ENCODE measurements at regions not wholly inside any gene's neighbourhood (a gene's known extent, or its start where the extent isn't known, plus 50 kb on each side); places are given as distances from the start of the nearest gene placed in this dataset.

DNA sequence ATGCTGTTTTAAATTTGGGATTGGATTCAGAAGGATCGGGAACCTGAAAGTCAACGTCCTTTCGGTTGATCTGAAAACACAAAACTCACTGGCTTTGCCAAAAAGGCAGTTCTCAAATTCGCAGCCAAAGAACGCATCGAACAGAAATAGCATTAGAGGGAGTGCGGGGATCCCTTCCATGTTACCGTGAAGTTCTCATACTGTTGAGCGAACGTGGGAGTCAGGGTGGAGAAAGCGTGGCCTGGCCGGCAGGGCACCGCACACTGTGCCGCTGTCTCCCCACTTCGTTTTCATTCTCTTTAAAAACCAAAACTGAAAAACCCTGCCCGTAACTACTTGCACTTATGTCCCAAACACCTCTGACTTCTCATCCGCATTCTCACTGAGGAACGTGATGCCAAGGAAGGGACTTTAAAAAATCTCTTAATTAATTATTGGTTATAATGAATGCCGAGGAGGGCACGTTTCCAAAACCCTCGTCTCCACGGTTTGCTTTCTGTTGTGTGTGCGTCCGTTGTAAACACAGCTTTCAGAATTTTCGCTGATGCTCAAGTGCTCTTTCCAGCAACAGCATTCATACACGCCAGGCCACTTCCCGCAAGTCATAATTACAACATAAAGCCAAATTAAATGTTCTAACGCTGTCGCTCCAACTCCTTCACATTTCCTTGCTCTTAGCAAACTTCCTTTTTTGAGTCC lies 60.9 kb upstream of the TWIST2 start:
- Histone ChIP-seq H3K9ac (ENCODE audit: insufficient read length, low read depth) (peak overlapping the region; percentile 7), H3K36me3 (ENCODE audit: insufficient read depth, insufficient read length, low read length) (no peaks in the 10 kb centered on the region), H3K4me1 (ENCODE audit: insufficient read depth, insufficient read length) (peaks cover 3% of the 10 kb centered on the region), H3K27me3 (ENCODE audit: insufficient read depth, insufficient read length) (peaks cover 2% of the 10 kb centered on the region), H3K9me3 (ENCODE audit: insufficient read depth, low read length) (no peaks in the 10 kb centered on the region; the same call in 1 of the 2 replicates), H3K4me3 (ENCODE audit: insufficient read length, low read depth) (no peak overlapping the region)
- DNase-seq (ENCODE audit: low read depth, low spot score), result no peak
- TF ChIP-seq SUZ12 (IDR thresholded peaks at IDR 0.05; ENCODE audit: extremely low read depth, insufficient read depth, insufficient read length), result no peak
- no peak for TF ChIP-seq YY1 (IDR thresholded peaks at IDR 0.05; ENCODE audit: insufficient read depth, insufficient read length)
- TF ChIP-seq ZNF274 (IDR thresholded peaks at IDR 0.05; ENCODE audit: low read depth, low read length), result no peak

DNA sequence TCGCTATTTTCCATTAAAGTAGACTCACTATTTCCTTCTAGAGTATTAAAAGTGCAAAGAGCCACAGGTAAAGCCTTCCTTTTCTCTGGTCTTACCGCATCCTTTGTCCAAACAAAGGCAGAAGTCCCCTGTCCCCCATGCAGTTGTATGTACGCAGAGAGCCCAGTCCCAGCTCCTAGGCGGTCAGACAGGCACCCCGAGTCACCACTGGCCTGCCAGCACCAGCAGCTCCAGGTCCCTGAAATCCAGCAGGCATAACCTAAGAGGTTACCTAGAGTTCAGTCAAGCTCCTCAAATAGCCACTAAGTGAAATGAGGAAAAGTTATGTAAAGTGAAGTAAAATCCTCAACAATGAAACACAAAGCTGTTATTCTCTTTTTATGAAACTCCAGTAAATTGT lies 60.4 kb upstream of the TWIST2 start:
- no peak for TF ChIP-seq ZNF274 (IDR thresholded peaks at IDR 0.05; ENCODE audit: low read depth, low read length)
- no peak for TF ChIP-seq YY1 (IDR thresholded peaks at IDR 0.05; ENCODE audit: insufficient read depth, insufficient read length)
- TF ChIP-seq SUZ12 (IDR thresholded peaks at IDR 0.05; ENCODE audit: extremely low read depth, insufficient read depth, insufficient read length), result no peak
- no peaks in the 10 kb centered on the region for H3K36me3 ChIP-seq (ENCODE audit: insufficient read depth, insufficient read length, low read length)
- H3K27me3 ChIP-seq (ENCODE audit: insufficient read depth, insufficient read length), result peaks cover 2% of the 10 kb centered on the region
- no peak for DNase-seq (ENCODE audit: low read depth, low spot score)
- peaks cover 3% of the 10 kb centered on the region for H3K4me1 ChIP-seq (ENCODE audit: insufficient read depth, insufficient read length)
- no peak overlapping the region for H3K9ac ChIP-seq (ENCODE audit: insufficient read length, low read depth)
- H3K9me3 ChIP-seq (ENCODE audit: insufficient read depth, low read length), result no peaks in the 10 kb centered on the region; the same call in 1 of the 2 replicates
- no peak overlapping the region for H3K4me3 ChIP-seq (ENCODE audit: insufficient read length, low read depth)

DNA sequence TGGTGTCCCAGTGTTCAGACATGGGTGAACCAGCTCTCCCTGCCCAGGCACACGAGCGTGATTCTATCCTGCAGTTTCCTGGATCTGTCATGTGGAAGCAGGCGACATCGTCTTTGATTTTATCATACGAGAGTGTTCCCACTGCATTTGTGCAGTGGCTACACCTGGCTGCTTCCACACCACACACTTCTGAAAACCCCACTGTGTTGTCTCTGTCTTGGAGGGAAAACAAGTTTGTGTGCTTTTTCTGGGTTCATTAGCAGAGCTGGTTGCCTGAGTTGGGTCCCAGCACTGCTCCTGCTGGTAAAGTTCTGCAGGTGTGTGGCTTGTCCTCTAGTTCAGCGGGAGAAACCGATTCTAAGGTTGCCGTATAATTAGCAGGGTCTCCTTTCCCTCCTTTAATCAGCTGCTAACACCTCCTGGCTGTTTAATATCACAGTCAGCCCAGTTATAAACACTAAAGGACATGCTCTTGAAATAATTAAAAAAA lies 58.5 kb upstream of the TWIST2 start:
- DNase-seq (ENCODE audit: low read depth, low spot score), result no peak
- H3K9me3 ChIP-seq (ENCODE audit: insufficient read depth, low read length), result no peaks in the 10 kb centered on the region; the same call in 1 of the 2 replicates
- H3K27me3 ChIP-seq (ENCODE audit: insufficient read depth, insufficient read length), result peaks cover 2% of the 10 kb centered on the region
- no peaks in the 10 kb centered on the region for H3K36me3 ChIP-seq (ENCODE audit: insufficient read depth, insufficient read length, low read length)
- TF ChIP-seq ZNF274 (IDR thresholded peaks at IDR 0.05; ENCODE audit: low read depth, low read length) (no peak), SUZ12 (IDR thresholded peaks at IDR 0.05; ENCODE audit: extremely low read depth, insufficient read depth, insufficient read length) (no peak), YY1 (IDR thresholded peaks at IDR 0.05; ENCODE audit: insufficient read depth, insufficient read length) (no peak)
- no peak overlapping the region for H3K9ac ChIP-seq (ENCODE audit: insufficient read length, low read depth)
- H3K4me1 ChIP-seq (ENCODE audit: insufficient read depth, insufficient read length), result peaks cover 3% of the 10 kb centered on the region
- H3K4me3 ChIP-seq (ENCODE audit: insufficient read length, low read depth), result no peak overlapping the region

DNA sequence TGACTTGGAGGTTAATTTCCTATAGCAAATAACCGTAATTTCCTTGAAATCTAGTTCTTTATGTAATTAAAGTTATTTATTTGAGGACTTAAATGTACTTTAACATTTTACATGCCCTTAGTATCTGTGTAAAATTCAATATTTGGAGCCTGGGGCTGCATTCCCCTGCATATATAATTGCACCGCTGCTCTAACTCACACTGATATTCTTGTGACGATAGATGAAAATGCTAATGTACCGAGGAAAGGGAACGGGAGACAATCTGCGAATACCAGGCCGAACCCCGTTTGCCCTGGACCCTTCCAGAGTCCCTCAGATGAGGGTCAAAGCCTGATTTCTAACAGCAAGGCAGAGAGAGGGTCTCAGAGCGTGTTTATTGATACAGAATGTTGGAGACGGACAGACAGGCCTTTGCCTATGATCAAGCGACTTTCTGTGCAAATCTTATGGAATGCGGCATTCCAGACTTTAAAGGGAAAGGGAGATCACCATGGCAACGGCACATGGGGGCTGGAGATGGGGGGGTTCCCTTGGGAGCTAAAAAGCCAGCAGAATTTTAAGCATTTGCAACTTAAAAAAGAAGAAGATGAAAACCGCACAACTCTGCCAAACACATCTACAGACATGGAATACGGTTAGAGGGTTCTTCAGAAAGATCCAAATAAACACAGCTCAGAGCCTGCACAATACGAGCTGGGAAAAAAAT lies 57.6 kb upstream of the TWIST2 start:
- no peak for DNase-seq (ENCODE audit: low read depth, low spot score)
- TF ChIP-seq ZNF274 (IDR thresholded peaks at IDR 0.05; ENCODE audit: low read depth, low read length) (no peak), YY1 (IDR thresholded peaks at IDR 0.05; ENCODE audit: insufficient read depth, insufficient read length) (no peak), SUZ12 (IDR thresholded peaks at IDR 0.05; ENCODE audit: extremely low read depth, insufficient read depth, insufficient read length) (no peak)
- H3K9me3 ChIP-seq (ENCODE audit: insufficient read depth, low read length), result no peaks in the 10 kb centered on the region; the same call in 1 of the 2 replicates
- H3K36me3 ChIP-seq (ENCODE audit: insufficient read depth, insufficient read length, low read length), result no peaks in the 10 kb centered on the region
- H3K4me3 ChIP-seq (ENCODE audit: insufficient read length, low read depth), result no peak overlapping the region
- peaks cover 3% of the 10 kb centered on the region for H3K4me1 ChIP-seq (ENCODE audit: insufficient read depth, insufficient read length)
- peaks cover 2% of the 10 kb centered on the region for H3K27me3 ChIP-seq (ENCODE audit: insufficient read depth, insufficient read length)
- H3K9ac ChIP-seq (ENCODE audit: insufficient read length, low read depth), result no peak overlapping the region

DNA sequence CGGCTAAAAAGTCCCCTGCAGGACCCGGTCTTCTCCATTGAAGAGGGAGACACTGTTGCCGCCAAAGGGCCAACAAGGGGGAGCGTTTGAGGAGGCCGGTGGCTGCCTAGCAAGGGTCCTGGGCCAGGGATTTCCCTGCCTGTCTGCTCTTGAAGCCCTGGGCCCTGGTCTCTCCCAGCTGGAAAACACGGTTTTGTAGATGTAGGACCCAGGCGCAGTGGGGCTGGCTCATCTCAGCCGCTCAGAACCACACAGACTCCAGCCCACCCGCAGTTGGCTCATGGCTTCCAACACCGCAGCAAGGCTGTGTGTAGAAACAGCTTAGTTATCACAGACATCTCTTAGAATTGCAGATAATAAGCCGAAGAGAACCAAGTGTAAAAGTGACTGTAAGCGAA lies 57.1 kb upstream of the TWIST2 start:
- no peak for DNase-seq (ENCODE audit: low read depth, low spot score)
- H3K36me3 ChIP-seq (ENCODE audit: insufficient read depth, insufficient read length, low read length), result no peaks in the 10 kb centered on the region
- TF ChIP-seq SUZ12 (IDR thresholded peaks at IDR 0.05; ENCODE audit: extremely low read depth, insufficient read depth, insufficient read length), result no peak
- TF ChIP-seq YY1 (IDR thresholded peaks at IDR 0.05; ENCODE audit: insufficient read depth, insufficient read length), result no peak
- no peak for TF ChIP-seq ZNF274 (IDR thresholded peaks at IDR 0.05; ENCODE audit: low read depth, low read length)
- no peak overlapping the region for H3K9ac ChIP-seq (ENCODE audit: insufficient read length, low read depth)
- no peak overlapping the region for H3K4me3 ChIP-seq (ENCODE audit: insufficient read length, low read depth)
- H3K9me3 ChIP-seq (ENCODE audit: insufficient read depth, low read length), result no peaks in the 10 kb centered on the region; the same call in 1 of the 2 replicates
- peaks cover 3% of the 10 kb centered on the region for H3K4me1 ChIP-seq (ENCODE audit: insufficient read depth, insufficient read length)
- H3K27me3 ChIP-seq (ENCODE audit: insufficient read depth, insufficient read length), result no peaks in the 10 kb centered on the region

DNA sequence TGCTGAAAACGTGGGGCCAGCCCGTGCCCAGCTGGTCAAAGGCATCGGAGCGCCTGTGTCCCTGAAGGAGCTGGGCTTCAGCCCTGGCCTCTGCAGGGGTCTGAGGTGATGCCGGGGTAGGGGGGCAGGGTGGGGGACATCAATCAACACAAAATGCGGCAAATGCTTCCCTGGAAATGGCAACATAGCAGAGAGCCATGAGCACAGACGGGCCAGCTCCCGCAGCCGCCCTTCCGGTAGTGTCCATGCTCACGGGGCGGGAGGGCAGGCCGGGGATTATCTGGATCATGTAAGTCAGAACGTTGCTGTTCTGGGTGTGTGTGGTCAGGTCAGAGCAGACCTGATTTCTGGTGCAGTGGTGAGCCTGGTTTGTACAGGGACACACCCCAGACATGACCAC lies 56.5 kb upstream of the TWIST2 start:
- no peak overlapping the region for H3K4me3 ChIP-seq (ENCODE audit: insufficient read length, low read depth)
- no peaks in the 10 kb centered on the region for H3K36me3 ChIP-seq (ENCODE audit: insufficient read depth, insufficient read length, low read length)
- H3K9ac ChIP-seq (ENCODE audit: insufficient read length, low read depth), result no peak overlapping the region
- H3K4me1 ChIP-seq (ENCODE audit: insufficient read depth, insufficient read length), result peaks cover 2% of the 10 kb centered on the region
- H3K9me3 ChIP-seq (ENCODE audit: insufficient read depth, low read length), result no peaks in the 10 kb centered on the region; the same call in 1 of the 2 replicates
- DNase-seq (ENCODE audit: low read depth, low spot score), result no peak
- peaks cover 2% of the 10 kb centered on the region for H3K27me3 ChIP-seq (ENCODE audit: insufficient read depth, insufficient read length)
- no peak for TF ChIP-seq SUZ12 (IDR thresholded peaks at IDR 0.05; ENCODE audit: extremely low read depth, insufficient read depth, insufficient read length)
- TF ChIP-seq ZNF274 (IDR thresholded peaks at IDR 0.05; ENCODE audit: low read depth, low read length), result no peak
- no peak for TF ChIP-seq YY1 (IDR thresholded peaks at IDR 0.05; ENCODE audit: insufficient read depth, insufficient read length)

DNA sequence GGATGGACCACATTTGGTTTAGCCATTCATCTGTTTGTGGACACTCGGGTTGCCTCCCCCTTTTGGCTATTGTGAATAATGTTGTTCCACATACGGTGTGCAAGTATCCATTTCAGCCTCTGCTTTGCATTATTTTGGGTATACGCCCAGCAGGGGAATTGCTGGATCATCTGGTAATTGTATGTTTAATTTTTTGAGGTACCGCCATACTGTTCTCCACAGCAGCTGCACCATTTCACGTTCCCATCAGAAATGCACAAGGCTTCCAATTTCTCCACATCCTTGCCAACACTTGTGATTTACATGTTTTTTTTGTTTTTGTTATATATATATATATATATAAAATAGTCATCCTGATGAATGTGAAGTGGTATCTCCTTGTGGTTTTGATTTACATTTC lies 54.6 kb upstream of the TWIST2 start:
- Histone ChIP-seq H3K36me3 (ENCODE audit: insufficient read depth, insufficient read length, low read length) (no peaks in the 10 kb centered on the region), H3K4me3 (ENCODE audit: insufficient read length, low read depth) (no peak overlapping the region), H3K27me3 (ENCODE audit: insufficient read depth, insufficient read length) (peaks cover 7% of the 10 kb centered on the region), H3K9ac (ENCODE audit: insufficient read length, low read depth) (no peak overlapping the region), H3K4me1 (ENCODE audit: insufficient read depth, insufficient read length) (no peaks in the 10 kb centered on the region), H3K9me3 (ENCODE audit: insufficient read depth, low read length) (no peaks in the 10 kb centered on the region; the same call in 1 of the 2 replicates)
- no peak for DNase-seq (ENCODE audit: low read depth, low spot score)
- TF ChIP-seq ZNF274 (IDR thresholded peaks at IDR 0.05; ENCODE audit: low read depth, low read length) (no peak), YY1 (IDR thresholded peaks at IDR 0.05; ENCODE audit: insufficient read depth, insufficient read length) (no peak)

All from NT2/D1 (cell line).